Astrocyte of the cerebellum (primary cell): ENCODE measurements at regions not wholly inside any gene's neighbourhood (a gene's known extent, or its start where the extent isn't known, plus 50 kb on each side); places are given as distances from the start of the nearest gene placed in this dataset.
"Not testable (repeated sequence)": the region's sequence is repeated elsewhere in the genome, so short reads cannot be mapped to it uniquely, and the experiment has no call there.

Experiments used
- DNase-seq: peaks from one replicate; pipeline ENCODE4 v3.0.0-alpha.2; 2011; ENCODE audit warnings: low read depth
- H3K4me3 ChIP-seq: 2 replicates; pipeline ENCODE4 v1.5.1; 2011; ENCODE audit warnings: mild to moderate bottlenecking, low read depth, low read length, moderate library complexity
- CTCF ChIP-seq: IDR thresholded peaks from 2 replicates; pipeline ENCODE4 v1.5.1; 2012; ENCODE audit warnings: low read length, low read depth, moderate library complexity, mild to moderate bottlenecking; ENCODE audit errors: missing control alignments
- in situ Hi-C: cut with HindIII; loops from 2 replicates; pipeline ENCODE4 v1.10.0; 2017; ENCODE audit warnings: low sequenced_read_pairs

GRCh38 chr2:152260939-152261338 is 74.0 kb upstream of the FMNL2 start:
- in situ Hi-C loops, result no loop called here
- TF ChIP-seq CTCF, result no peak
- no peak overlapping the region for H3K4me3 ChIP-seq
- no peak for DNase-seq

- TF ChIP-seq CTCF, result no peak
Measured at GRCh38 chr2:152263911-152264310, 71.1 kb upstream of the FMNL2 start.

GRCh38 chr2:152273732-152274260 is 61.2 kb upstream of the FMNL2 start:
- H3K4me3 ChIP-seq, DNase-seq, in situ Hi-C loops: not testable (repeated sequence)

More at GRCh38 chr2:152263911-152264310, 71.1 kb upstream of the FMNL2 start:
- no peak for DNase-seq
- H3K4me3 ChIP-seq, result no peak overlapping the region
- in situ Hi-C loops, result no loop called here

- in situ Hi-C loops, H3K4me3 ChIP-seq: not testable (repeated sequence)
Measured at GRCh38 chr2:152277896-152278295, 57.1 kb upstream of the FMNL2 start.

GRCh38 chr2:152278526-152278925 is 56.4 kb upstream of the FMNL2 start:
- DNase-seq, result no peak
- in situ Hi-C loops, result no loop called here
- TF ChIP-seq CTCF, result no peak
- no peak overlapping the region for H3K4me3 ChIP-seq

More at GRCh38 chr2:152277896-152278295, 57.1 kb upstream of the FMNL2 start:
- DNase-seq, result not testable (repeated sequence)

- in situ Hi-C loops, DNase-seq, H3K4me3 ChIP-seq: not testable (repeated sequence)
Measured at GRCh38 chr2:152279367-152279766, 55.6 kb upstream of the FMNL2 start.

GRCh38 chr2:152280780-152281179 is 54.2 kb upstream of the FMNL2 start:
- no peak overlapping the region for H3K4me3 ChIP-seq
- TF ChIP-seq CTCF, result no peak
- in situ Hi-C loops, result no loop called here
- DNase-seq, result no peak

- no peak for DNase-seq
- TF ChIP-seq CTCF, result no peak
- no peak overlapping the region for H3K4me3 ChIP-seq
- in situ Hi-C loops, result no loop called here
Measured at GRCh38 chr2:152283392-152283791, 51.6 kb upstream of the FMNL2 start.
